ENCODE measurements at regions not wholly inside any gene's neighbourhood (a gene's known extent, or its start where the extent isn't known, plus 50 kb on each side); places are given as distances from the start of the nearest gene placed in this dataset.

GRCh38 chr11:80595011-80595410 lies 1154.2 kb upstream of the TENM4 start (continued):
- TF ChIP-seq ZBTB26 (CRISPR knock-in tag; IDR thresholded peaks at IDR 0.05; ENCODE audit: borderline replicate concordance) (no peak), GATA4 (IDR thresholded peaks at IDR 0.05; ENCODE audit: borderline replicate concordance, low read depth) (peak; percentile 60; the same call in 1 of the 2 replicates), ONECUT2 (CRISPR knock-in tag; IDR thresholded peaks at IDR 0.05) (no peak), JUN (CRISPR knock-in tag; IDR thresholded peaks at IDR 0.05) (0 out of 2 replicates have a peak, but pooled peaks have one; percentile 20), NR0B2 (CRISPR knock-in tag; IDR thresholded peaks at IDR 0.05) (no peak), ARID5B (CRISPR knock-in tag; IDR thresholded peaks at IDR 0.05) (0 out of 2 replicates have a peak, but pooled peaks have one; percentile 35), ZNF547 (CRISPR knock-in tag; IDR thresholded peaks at IDR 0.05) (no peak), SMC3 (IDR thresholded peaks at IDR 0.05; ENCODE audit: low read length) (no peak), FOXA1 (IDR thresholded peaks at IDR 0.05) (no peak), FOXA1 (CRISPR knock-in tag; IDR thresholded peaks at IDR 0.05) (peak; percentile 62; the same call in 1 of the 2 replicates), ZNF10 (CRISPR knock-in tag; IDR thresholded peaks at IDR 0.05; ENCODE audit: borderline replicate concordance, low read depth) (no peak)
